GM23338 (cell line): ENCODE measurements at regions not wholly inside any gene's neighbourhood (a gene's known extent, or its start where the extent isn't known, plus 50 kb on each side); places are given as distances from the start of the nearest gene placed in this dataset.

Experiments used
- ATAC-seq: fragments of 200-7000 bp; cut with Tn5 transposase; 3 replicates; pipeline ENCODE4 v1.9.1; 2020
- DNase-seq: peaks from one replicate; pipeline ENCODE4 v3.0.0-alpha.2; 2015; ENCODE audit warnings: low spot score
- H2AFZ ChIP-seq: fragments of 200-600 bp; sonication (generic); 2 replicates; pipeline ENCODE4 v1.8.0; 2016; ENCODE audit warnings: antibody characterized with exemption, mild to moderate bottlenecking, moderate library complexity
- H3F3A ChIP-seq: fragments of 200-600 bp; sonication (generic); replicated peaks from 2 replicates; pipeline ENCODE4 v1.8.0; 2017; ENCODE audit warnings: antibody characterized with exemption, mixed run types, low read depth
- H3K27ac ChIP-seq: fragments of 200-600 bp; sonication (generic); 2 replicates; pipeline ENCODE4 v1.6.1; 2016; ENCODE audit warnings: low read depth
- H3K27me3 ChIP-seq: fragments of 200-600 bp; sonication (generic); 2 replicates; pipeline ENCODE4 v1.8.0; 2016; ENCODE audit warnings: mild to moderate bottlenecking, mixed run types, moderate library complexity; ENCODE audit not compliant: insufficient read depth
- H3K36me3 ChIP-seq: fragments of 200-600 bp; sonication (generic); 2 replicates; pipeline ENCODE4 v1.8.0; 2016; ENCODE audit warnings: mild to moderate bottlenecking; ENCODE audit not compliant: insufficient read depth
- H3K4me1 ChIP-seq: fragments of 200-600 bp; sonication (generic); 2 replicates; pipeline ENCODE4 v1.8.0; 2016; ENCODE audit warnings: mild to moderate bottlenecking, moderate library complexity; ENCODE audit not compliant: insufficient read depth
- H3K4me2 ChIP-seq: fragments of 200-600 bp; sonication (generic); 2 replicates; pipeline ENCODE4 v1.7.1; 2017; ENCODE audit warnings: mixed run types
- H3K4me3 ChIP-seq: fragments of 200-600 bp; sonication (generic); 2 replicates; pipeline ENCODE4 v1.6.1; 2016; ENCODE audit warnings: mixed run types
- H3K79me2 ChIP-seq: fragments of 200-600 bp; sonication (generic); replicated peaks from 2 replicates; pipeline ENCODE4 v1.8.0; 2017; ENCODE audit warnings: mild to moderate bottlenecking; ENCODE audit not compliant: insufficient read depth
- H3K9me2 ChIP-seq: fragments of 200-600 bp; sonication (generic); 2 replicates; pipeline ENCODE4 v1.8.0; 2017; ENCODE audit not compliant: insufficient read depth
- H4K20me1 ChIP-seq: fragments of 200-600 bp; sonication (generic); replicated peaks from 2 replicates; pipeline ENCODE4 v1.8.0; 2017; ENCODE audit warnings: mild to moderate bottlenecking; ENCODE audit not compliant: insufficient read depth
- H3K27ac Mint-ChIP-seq: 2 replicates; pipeline ENCODE4 v1.8.0; 2020; ENCODE audit warnings: inconsistent platforms, mild to moderate bottlenecking, moderate library complexity, mixed read lengths
- H3K27me3 Mint-ChIP-seq: 3 replicates; pipeline ENCODE4 v1.8.0; 2022; ENCODE audit warnings: low read depth, mild to moderate bottlenecking, moderate library complexity, mixed read lengths, inconsistent platforms; ENCODE audit not compliant: insufficient read depth, poor library complexity
- H3K36me3 Mint-ChIP-seq: 3 replicates; pipeline ENCODE4 v1.8.0; 2021; ENCODE audit warnings: low read depth, mild to moderate bottlenecking, inconsistent platforms, moderate library complexity, mixed read lengths
- H3K4me1 Mint-ChIP-seq: 3 replicates; pipeline ENCODE4 v1.8.0; 2020; ENCODE audit warnings: mild to moderate bottlenecking, inconsistent platforms, mixed read lengths
- H3K4me3 Mint-ChIP-seq: 3 replicates; pipeline ENCODE4 v1.8.0; 2021; ENCODE audit warnings: moderate library complexity, mild to moderate bottlenecking, inconsistent platforms, mixed read lengths
- H3K9me3 Mint-ChIP-seq: 3 replicates; pipeline ENCODE4 v1.8.0; 2020; ENCODE audit warnings: moderate library complexity, mild to moderate bottlenecking, inconsistent platforms, mixed read lengths
- CREB1 ChIP-seq: fragments of 250-450 bp; sonication (Bioruptor Pico); IDR thresholded peaks from 2 replicates; pipeline ENCODE4 v1.5.0; 2020; ENCODE audit warnings: low read depth, mild to moderate bottlenecking, moderate library complexity
- EZH2 ChIP-seq: fragments of 200-600 bp; sonication (generic); IDR thresholded peaks from one replicate; pipeline ENCODE4 v1.8.0; 2017; ENCODE audit warnings: antibody characterized with exemption, mild to moderate bottlenecking, low read depth; ENCODE audit not compliant: unreplicated experiment
- EZH2phosphoT487 ChIP-seq: fragments of 200-600 bp; sonication (generic); IDR thresholded peaks from one replicate; pipeline ENCODE4 v1.8.1; 2018; ENCODE audit warnings: antibody characterized with exemption; ENCODE audit not compliant: unreplicated experiment
- JUNB ChIP-seq: IDR thresholded peaks from one replicate; pipeline ENCODE4 v1.6.1; 2016; ENCODE audit warnings: antibody characterized with exemption; ENCODE audit not compliant: unreplicated experiment
- NANOG ChIP-seq: IDR thresholded peaks from 2 replicates; pipeline ENCODE4 v1.6.1; 2016; ENCODE audit warnings: antibody characterized with exemption, borderline replicate concordance
- POLR2AphosphoS5 ChIP-seq: IDR thresholded peaks from 2 replicates; pipeline ENCODE4 v1.6.1; 2016; ENCODE audit warnings: antibody characterized with exemption, low read depth
- STAT1 ChIP-seq: IDR thresholded peaks from one replicate; pipeline ENCODE4 v1.6.1; 2016; ENCODE audit warnings: antibody characterized with exemption; ENCODE audit not compliant: unreplicated experiment
- ZNF114 ChIP-seq: fragments of 250-450 bp; sonication (Bioruptor Pico); IDR thresholded peaks from 2 replicates; pipeline ENCODE4 v1.5.0; 2020; ENCODE audit warnings: mild to moderate bottlenecking, moderate library complexity
- ZNF331 ChIP-seq: fragments of 250-450 bp; sonication (Bioruptor Pico); IDR thresholded peaks from 2 replicates; pipeline ENCODE4 v1.5.0; 2020; ENCODE audit warnings: low read depth, mild to moderate bottlenecking, moderate library complexity
- TF ChIP-seq, protein P1 (sequence below): IDR thresholded peaks from one replicate; pipeline ENCODE4 v1.6.1; 2018; ENCODE audit warnings: antibody characterized with exemption; ENCODE audit not compliant: unreplicated experiment
- TF ChIP-seq, protein P2 (sequence below): fragments of 250-450 bp; sonication (Bioruptor Pico); IDR thresholded peaks from 2 replicates; pipeline ENCODE4 v1.5.0; 2020; ENCODE audit warnings: mild to moderate bottlenecking, moderate library complexity
- TF ChIP-seq, protein P3 (sequence below), 2 experiments: fragments of 200-600 bp in 1 of 2; sonication (generic) in 1 of 2; conservative IDR thresholded peaks; 2 replicates each; pipeline versions ENCODE4 v1.5.1 to v1.6.1; 2016 to 2017; ENCODE audit warnings: antibody characterized with exemption in 2 of 2, low read depth in 2 of 2, mild to moderate bottlenecking in 2 of 2, moderate library complexity in 1 of 2
- TF ChIP-seq, protein P4 (sequence below): IDR thresholded peaks from 2 replicates; pipeline ENCODE4 v1.6.1; 2016; ENCODE audit warnings: antibody characterized with exemption

DNA sequence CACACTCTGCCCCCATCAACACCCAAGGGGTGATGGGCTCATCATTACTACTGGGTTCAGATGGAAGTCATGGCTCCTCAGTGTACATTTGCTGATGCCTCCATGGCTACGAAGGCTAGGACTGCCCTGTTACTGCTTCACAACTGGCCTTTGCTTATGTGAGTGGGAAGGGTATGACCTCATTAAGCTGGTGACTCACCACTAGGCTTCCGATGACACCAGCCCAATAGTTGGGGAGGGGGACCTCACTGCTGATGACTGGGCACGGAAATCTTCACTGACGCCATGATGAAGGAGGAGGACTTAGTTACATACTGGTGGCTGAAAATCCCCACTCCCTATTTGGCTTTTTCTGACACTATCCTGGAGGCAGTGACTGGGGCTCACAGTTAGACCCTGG, 263.2 kb downstream of the CMPK2 start:
- peaks cover 4% of the 10 kb centered on the region; the same call in 2 of the 3 replicates for H3K36me3 Mint-ChIP-seq
- ATAC-seq: no peak
- H3K4me1 Mint-ChIP-seq: no peaks in the 10 kb centered on the region

More for the DNA sequence above, 263.2 kb downstream of the CMPK2 start:
- no peaks in the 10 kb centered on the region for H3K36me3 ChIP-seq
- no peak overlapping the region for H3K27ac ChIP-seq
- no peak for TF ChIP-seq STAT1
- TF ChIP-seq, protein P1, sequence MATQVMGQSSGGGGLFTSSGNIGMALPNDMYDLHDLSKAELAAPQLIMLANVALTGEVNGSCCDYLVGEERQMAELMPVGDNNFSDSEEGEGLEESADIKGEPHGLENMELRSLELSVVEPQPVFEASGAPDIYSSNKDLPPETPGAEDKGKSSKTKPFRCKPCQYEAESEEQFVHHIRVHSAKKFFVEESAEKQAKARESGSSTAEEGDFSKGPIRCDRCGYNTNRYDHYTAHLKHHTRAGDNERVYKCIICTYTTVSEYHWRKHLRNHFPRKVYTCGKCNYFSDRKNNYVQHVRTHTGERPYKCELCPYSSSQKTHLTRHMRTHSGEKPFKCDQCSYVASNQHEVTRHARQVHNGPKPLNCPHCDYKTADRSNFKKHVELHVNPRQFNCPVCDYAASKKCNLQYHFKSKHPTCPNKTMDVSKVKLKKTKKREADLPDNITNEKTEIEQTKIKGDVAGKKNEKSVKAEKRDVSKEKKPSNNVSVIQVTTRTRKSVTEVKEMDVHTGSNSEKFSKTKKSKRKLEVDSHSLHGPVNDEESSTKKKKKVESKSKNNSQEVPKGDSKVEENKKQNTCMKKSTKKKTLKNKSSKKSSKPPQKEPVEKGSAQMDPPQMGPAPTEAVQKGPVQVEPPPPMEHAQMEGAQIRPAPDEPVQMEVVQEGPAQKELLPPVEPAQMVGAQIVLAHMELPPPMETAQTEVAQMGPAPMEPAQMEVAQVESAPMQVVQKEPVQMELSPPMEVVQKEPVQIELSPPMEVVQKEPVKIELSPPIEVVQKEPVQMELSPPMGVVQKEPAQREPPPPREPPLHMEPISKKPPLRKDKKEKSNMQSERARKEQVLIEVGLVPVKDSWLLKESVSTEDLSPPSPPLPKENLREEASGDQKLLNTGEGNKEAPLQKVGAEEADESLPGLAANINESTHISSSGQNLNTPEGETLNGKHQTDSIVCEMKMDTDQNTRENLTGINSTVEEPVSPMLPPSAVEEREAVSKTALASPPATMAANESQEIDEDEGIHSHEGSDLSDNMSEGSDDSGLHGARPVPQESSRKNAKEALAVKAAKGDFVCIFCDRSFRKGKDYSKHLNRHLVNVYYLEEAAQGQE: no peak
- no peak for TF ChIP-seq ZNF331 (CRISPR knock-in tag)
- TF ChIP-seq, protein P2, sequence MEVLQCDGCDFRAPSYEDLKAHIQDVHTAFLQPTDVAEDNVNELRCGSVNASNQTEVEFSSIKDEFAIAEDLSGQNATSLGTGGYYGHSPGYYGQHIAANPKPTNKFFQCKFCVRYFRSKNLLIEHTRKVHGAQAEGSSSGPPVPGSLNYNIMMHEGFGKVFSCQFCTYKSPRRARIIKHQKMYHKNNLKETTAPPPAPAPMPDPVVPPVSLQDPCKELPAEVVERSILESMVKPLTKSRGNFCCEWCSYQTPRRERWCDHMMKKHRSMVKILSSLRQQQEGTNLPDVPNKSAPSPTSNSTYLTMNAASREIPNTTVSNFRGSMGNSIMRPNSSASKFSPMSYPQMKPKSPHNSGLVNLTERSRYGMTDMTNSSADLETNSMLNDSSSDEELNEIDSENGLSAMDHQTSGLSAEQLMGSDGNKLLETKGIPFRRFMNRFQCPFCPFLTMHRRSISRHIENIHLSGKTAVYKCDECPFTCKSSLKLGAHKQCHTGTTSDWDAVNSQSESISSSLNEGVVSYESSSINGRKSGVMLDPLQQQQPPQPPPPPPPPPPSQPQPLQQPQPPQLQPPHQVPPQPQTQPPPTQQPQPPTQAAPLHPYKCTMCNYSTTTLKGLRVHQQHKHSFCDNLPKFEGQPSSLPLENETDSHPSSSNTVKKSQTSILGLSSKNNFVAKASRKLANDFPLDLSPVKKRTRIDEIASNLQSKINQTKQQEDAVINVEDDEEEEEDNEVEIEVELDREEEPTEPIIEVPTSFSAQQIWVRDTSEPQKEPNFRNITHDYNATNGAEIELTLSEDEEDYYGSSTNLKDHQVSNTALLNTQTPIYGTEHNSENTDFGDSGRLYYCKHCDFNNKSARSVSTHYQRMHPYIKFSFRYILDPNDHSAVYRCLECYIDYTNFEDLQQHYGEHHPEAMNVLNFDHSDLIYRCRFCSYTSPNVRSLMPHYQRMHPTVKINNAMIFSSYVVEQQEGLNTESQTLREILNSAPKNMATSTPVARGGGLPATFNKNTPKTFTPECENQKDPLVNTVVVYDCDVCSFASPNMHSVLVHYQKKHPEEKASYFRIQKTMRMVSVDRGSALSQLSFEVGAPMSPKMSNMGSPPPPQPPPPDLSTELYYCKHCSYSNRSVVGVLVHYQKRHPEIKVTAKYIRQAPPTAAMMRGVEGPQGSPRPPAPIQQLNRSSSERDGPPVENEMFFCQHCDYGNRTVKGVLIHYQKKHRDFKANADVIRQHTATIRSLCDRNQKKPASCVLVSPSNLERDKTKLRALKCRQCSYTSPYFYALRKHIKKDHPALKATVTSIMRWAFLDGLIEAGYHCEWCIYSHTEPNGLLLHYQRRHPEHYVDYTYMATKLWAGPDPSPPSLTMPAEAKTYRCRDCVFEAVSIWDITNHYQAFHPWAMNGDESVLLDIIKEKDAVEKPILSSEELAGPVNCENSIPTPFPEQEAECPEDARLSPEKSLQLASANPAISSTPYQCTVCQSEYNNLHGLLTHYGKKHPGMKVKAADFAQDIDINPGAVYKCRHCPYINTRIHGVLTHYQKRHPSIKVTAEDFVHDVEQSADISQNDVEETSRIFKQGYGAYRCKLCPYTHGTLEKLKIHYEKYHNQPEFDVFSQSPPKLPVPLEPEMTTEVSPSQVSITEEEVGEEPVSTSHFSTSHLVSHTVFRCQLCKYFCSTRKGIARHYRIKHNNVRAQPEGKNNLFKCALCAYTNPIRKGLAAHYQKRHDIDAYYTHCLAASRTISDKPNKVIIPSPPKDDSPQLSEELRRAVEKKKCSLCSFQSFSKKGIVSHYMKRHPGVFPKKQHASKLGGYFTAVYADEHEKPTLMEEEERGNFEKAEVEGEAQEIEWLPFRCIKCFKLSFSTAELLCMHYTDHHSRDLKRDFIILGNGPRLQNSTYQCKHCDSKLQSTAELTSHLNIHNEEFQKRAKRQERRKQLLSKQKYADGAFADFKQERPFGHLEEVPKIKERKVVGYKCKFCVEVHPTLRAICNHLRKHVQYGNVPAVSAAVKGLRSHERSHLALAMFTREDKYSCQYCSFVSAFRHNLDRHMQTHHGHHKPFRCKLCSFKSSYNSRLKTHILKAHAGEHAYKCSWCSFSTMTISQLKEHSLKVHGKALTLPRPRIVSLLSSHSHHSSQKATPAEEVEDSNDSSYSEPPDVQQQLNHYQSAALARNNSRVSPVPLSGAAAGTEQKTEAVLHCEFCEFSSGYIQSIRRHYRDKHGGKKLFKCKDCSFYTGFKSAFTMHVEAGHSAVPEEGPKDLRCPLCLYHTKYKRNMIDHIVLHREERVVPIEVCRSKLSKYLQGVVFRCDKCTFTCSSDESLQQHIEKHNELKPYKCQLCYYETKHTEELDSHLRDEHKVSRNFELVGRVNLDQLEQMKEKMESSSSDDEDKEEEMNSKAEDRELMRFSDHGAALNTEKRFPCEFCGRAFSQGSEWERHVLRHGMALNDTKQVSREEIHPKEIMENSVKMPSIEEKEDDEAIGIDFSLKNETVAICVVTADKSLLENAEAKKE (CRISPR knock-in tag): no peak
- TF ChIP-seq, protein P3, sequence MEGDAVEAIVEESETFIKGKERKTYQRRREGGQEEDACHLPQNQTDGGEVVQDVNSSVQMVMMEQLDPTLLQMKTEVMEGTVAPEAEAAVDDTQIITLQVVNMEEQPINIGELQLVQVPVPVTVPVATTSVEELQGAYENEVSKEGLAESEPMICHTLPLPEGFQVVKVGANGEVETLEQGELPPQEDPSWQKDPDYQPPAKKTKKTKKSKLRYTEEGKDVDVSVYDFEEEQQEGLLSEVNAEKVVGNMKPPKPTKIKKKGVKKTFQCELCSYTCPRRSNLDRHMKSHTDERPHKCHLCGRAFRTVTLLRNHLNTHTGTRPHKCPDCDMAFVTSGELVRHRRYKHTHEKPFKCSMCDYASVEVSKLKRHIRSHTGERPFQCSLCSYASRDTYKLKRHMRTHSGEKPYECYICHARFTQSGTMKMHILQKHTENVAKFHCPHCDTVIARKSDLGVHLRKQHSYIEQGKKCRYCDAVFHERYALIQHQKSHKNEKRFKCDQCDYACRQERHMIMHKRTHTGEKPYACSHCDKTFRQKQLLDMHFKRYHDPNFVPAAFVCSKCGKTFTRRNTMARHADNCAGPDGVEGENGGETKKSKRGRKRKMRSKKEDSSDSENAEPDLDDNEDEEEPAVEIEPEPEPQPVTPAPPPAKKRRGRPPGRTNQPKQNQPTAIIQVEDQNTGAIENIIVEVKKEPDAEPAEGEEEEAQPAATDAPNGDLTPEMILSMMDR (conservative IDR thresholded peaks at IDR 0.05; ENCODE audit: low read depth in 2 of 2): no peak
- TF ChIP-seq, protein P4, sequence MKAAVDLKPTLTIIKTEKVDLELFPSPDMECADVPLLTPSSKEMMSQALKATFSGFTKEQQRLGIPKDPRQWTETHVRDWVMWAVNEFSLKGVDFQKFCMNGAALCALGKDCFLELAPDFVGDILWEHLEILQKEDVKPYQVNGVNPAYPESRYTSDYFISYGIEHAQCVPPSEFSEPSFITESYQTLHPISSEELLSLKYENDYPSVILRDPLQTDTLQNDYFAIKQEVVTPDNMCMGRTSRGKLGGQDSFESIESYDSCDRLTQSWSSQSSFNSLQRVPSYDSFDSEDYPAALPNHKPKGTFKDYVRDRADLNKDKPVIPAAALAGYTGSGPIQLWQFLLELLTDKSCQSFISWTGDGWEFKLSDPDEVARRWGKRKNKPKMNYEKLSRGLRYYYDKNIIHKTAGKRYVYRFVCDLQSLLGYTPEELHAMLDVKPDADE: no peak
- TF ChIP-seq EZH2phosphoT487: no peak
- TF ChIP-seq JUNB: no peak
- TF ChIP-seq POLR2AphosphoS5: no peak
- TF ChIP-seq NANOG: no peak
- TF ChIP-seq CREB1 (CRISPR knock-in tag): no peak
- no peak for TF ChIP-seq ZNF114 (CRISPR knock-in tag)
- TF ChIP-seq EZH2: no peak
- H3K9me3 Mint-ChIP-seq: peaks cover 58% of the 10 kb centered on the region
- no peaks in the 10 kb centered on the region for H3K79me2 ChIP-seq
- H3K4me3 Mint-ChIP-seq: no peak overlapping the region
- no peak overlapping the region for H3K27ac Mint-ChIP-seq
- no peaks in the 10 kb centered on the region for H4K20me1 ChIP-seq
- DNase-seq: no peak
- no peak overlapping the region for H3K4me3 ChIP-seq
- no peaks in the 10 kb centered on the region for H3K27me3 ChIP-seq
- no peak overlapping the region for H3K4me2 ChIP-seq
- no peaks in the 10 kb centered on the region for H3K4me1 ChIP-seq
- no peaks in the 10 kb centered on the region for H3F3A ChIP-seq
- peak overlapping the region; percentile 40; the same call in 1 of the 2 replicates for H2AFZ ChIP-seq
- H3K27me3 Mint-ChIP-seq: no peaks in the 10 kb centered on the region
- H3K9me2 ChIP-seq: no peaks in the 10 kb centered on the region
